A549 (cell line): ENCODE measurements at regions not wholly inside any gene's neighbourhood (a gene's known extent, or its start where the extent isn't known, plus 50 kb on each side); places are given as distances from the start of the nearest gene placed in this dataset.

Experiments used
- ATAC-seq, 2 experiments: fragments of 200-7000 bp in 1 of 2; fragments of >200 bp in 1 of 2; cut with Nextera tagmentation in 1 of 2; cut with Tn5 transposase in 1 of 2; 3 replicates each; pipeline versions ENCODE4 v1.8.0 to v1.9.1; 2018 to 2020; ENCODE audit warnings: mild to moderate bottlenecking in 1 of 2, moderate library complexity in 1 of 2
- CTCF ChIA-PET: fragments of 300-600 bp; sonication (Branson Sonifier 250); formaldehyde crosslinking; extraction: SDS; loops from one replicate; lab custom pipeline; 2021; ENCODE audit warnings: antibody characterized with exemption, inconsistent platforms; lab: Yijun Ruan, JAX
- POLR2A ChIA-PET: fragments of 350-600 bp; formaldehyde crosslinking; extraction: SDS; loops from one replicate; lab custom pipeline; 2021; ENCODE audit warnings: antibody characterized with exemption, inconsistent platforms; lab: Yijun Ruan, JAX
- DNase-seq, 2 experiments: peaks; one replicate each; pipeline versions ENCODE4 v3.0.0 to v3.0.0-alpha.2; 2011 to 2016; ENCODE audit warnings: low read depth in 1 of 2, low spot score in 1 of 2
- FAIRE-seq: peaks from 2 replicates; lab custom pipeline; 2011; peaks lifted over from hg19 to GRCh38; lab: Jason Lieb, UNC
- H3K27ac ChIP-seq, 2 experiments: fragments of >200 bp; sonication (Bioruptor Twin); formaldehyde crosslinking; 3 replicates each; pipeline ENCODE4 v1.5.1; 2016 to 2017
- H3K4me1 ChIP-seq: fragments of >200 bp; sonication (Bioruptor Twin); formaldehyde crosslinking; 3 replicates; pipeline ENCODE4 v1.6.1; 2016
- H3K4me2 ChIP-seq: fragments of >200 bp; sonication (Bioruptor Twin); formaldehyde crosslinking; 3 replicates; pipeline ENCODE4 v1.6.1; 2016
- H3K4me3 ChIP-seq: fragments of >200 bp; sonication (Bioruptor Twin); formaldehyde crosslinking; 3 replicates; pipeline ENCODE4 v1.5.1; 2016
- H3K9me3 ChIP-seq: fragments of >200 bp; sonication (Bioruptor Twin); formaldehyde crosslinking; 3 replicates; pipeline ENCODE4 v1.6.1; 2016
- BCL3 ChIP-seq: fragments of >200 bp; sonication (Bioruptor Twin); formaldehyde crosslinking; IDR thresholded peaks from 3 replicates; pipeline ENCODE4 v1.6.1; 2016
- CBX8 ChIP-seq: fragments of 200-600 bp; sonication (generic); IDR thresholded peaks from 2 replicates; pipeline ENCODE4 v1.6.1; 2016
- CEBPB ChIP-seq, 2 experiments: fragments of >200 bp in 1 of 2; sonication (Bioruptor Twin) in 1 of 2; formaldehyde crosslinking in 1 of 2; IDR thresholded peaks; 2 replicates each; pipeline ENCODE4 v1.6.1; 2012 to 2016
- CHD4 ChIP-seq: fragments of 200-600 bp; sonication (generic); IDR thresholded peaks from 2 replicates; pipeline ENCODE4 v1.6.1; 2016; ENCODE audit warnings: antibody characterized with exemption, mild to moderate bottlenecking, borderline replicate concordance
- EHF ChIP-seq: fragments of 250-450 bp; sonication (Bioruptor Pico); IDR thresholded peaks from 2 replicates; pipeline ENCODE4 v1.5.0; 2020; ENCODE audit warnings: mild to moderate bottlenecking
- ELK1 ChIP-seq: fragments of 150-350 bp; IDR thresholded peaks from 2 replicates; pipeline ENCODE4 v1.6.1; 2014; ENCODE audit warnings: low read depth, mild to moderate bottlenecking, low read length
- EP300 ChIP-seq, 2 experiments: fragments of >200 bp; sonication (Bioruptor Twin); formaldehyde crosslinking; IDR thresholded peaks; 2 replicates in 1 of 2; 3 replicates in 1 of 2; pipeline ENCODE4 v1.6.1; 2016 to 2017
- ESRRA ChIP-seq: fragments of 150-350 bp; IDR thresholded peaks from 2 replicates; pipeline ENCODE4 v1.6.1; 2014; ENCODE audit warnings: mild to moderate bottlenecking, low read length, borderline replicate concordance
- FOSB ChIP-seq: fragments of 250-450 bp; sonication (Bioruptor Pico); IDR thresholded peaks from 2 replicates; pipeline ENCODE4 v1.5.0; 2020; ENCODE audit warnings: mild to moderate bottlenecking, moderate library complexity
- FOSL2 ChIP-seq, 2 experiments: fragments of 450-650 bp in 1 of 2; fragments of >200 bp in 1 of 2; sonication (Bioruptor Twin) in 1 of 2; formaldehyde crosslinking; IDR thresholded peaks; 2 replicates each; pipeline versions ENCODE4 v1.5.0 to v1.6.1; 2016 to 2020; ENCODE audit warnings: mild to moderate bottlenecking in 1 of 2, moderate library complexity in 1 of 2
- GATA3 ChIP-seq: IDR thresholded peaks from 2 replicates; pipeline ENCODE4 v1.6.1; 2012; ENCODE audit warnings: borderline replicate concordance
- HEYL ChIP-seq: fragments of 250-450 bp; sonication (Bioruptor Pico); IDR thresholded peaks from 2 replicates; pipeline ENCODE4 v1.8.0; 2021; ENCODE audit warnings: mild to moderate bottlenecking, moderate library complexity
- HOXA7 ChIP-seq: fragments of 250-450 bp; sonication (Bioruptor Pico); IDR thresholded peaks from 2 replicates; pipeline ENCODE4 v1.5.0; 2020; ENCODE audit warnings: mild to moderate bottlenecking, moderate library complexity
- HOXB13 ChIP-seq: fragments of 250-450 bp; sonication (Bioruptor Pico); IDR thresholded peaks from 2 replicates; pipeline ENCODE4 v1.5.0; 2020; ENCODE audit warnings: low read depth, mild to moderate bottlenecking, moderate library complexity
- JUN ChIP-seq, 2 experiments: fragments of >200 bp; sonication (Bioruptor Twin); formaldehyde crosslinking; IDR thresholded peaks; 2 replicates in 1 of 2; 3 replicates in 1 of 2; pipeline ENCODE4 v1.6.1; 2016 to 2017
- KDM1A ChIP-seq: fragments of 200-600 bp; sonication (generic); IDR thresholded peaks from 2 replicates; pipeline ENCODE4 v1.6.1; 2016; ENCODE audit warnings: low read depth, mild to moderate bottlenecking
- MAFK ChIP-seq: fragments of 450-650 bp; IDR thresholded peaks from 2 replicates; pipeline ENCODE4 v1.6.1; 2014; ENCODE audit not compliant: partially characterized antibody
- MAX ChIP-seq: IDR thresholded peaks from 2 replicates; pipeline ENCODE4 v1.6.1; 2012
- MAZ ChIP-seq: fragments of 150-350 bp; IDR thresholded peaks from 2 replicates; pipeline ENCODE4 v1.6.1; 2014; ENCODE audit warnings: antibody characterized with exemption, low read depth, low read length, borderline replicate concordance
- MYC ChIP-seq: IDR thresholded peaks from 2 replicates; pipeline ENCODE4 v1.6.1; 2012; ENCODE audit warnings: mild to moderate bottlenecking, inconsistent platforms, low read length, improper control_type of control experiment, borderline replicate concordance
- NFE2L2 ChIP-seq: fragments of 150-350 bp; conservative IDR thresholded peaks from 2 replicates; pipeline ENCODE4 v1.6.1; 2014; ENCODE audit warnings: low read length
- NPAS2 ChIP-seq: fragments of 250-450 bp; sonication (Bioruptor Pico); IDR thresholded peaks from 2 replicates; pipeline ENCODE4 v1.8.0; 2022; ENCODE audit warnings: mild to moderate bottlenecking, moderate library complexity, borderline replicate concordance
- NR3C1 ChIP-seq: fragments of >200 bp; sonication (Bioruptor Twin); formaldehyde crosslinking; IDR thresholded peaks from 3 replicates; pipeline ENCODE4 v1.6.1; 2017
- PHF8 ChIP-seq: fragments of 200-600 bp; sonication (generic); IDR thresholded peaks from 2 replicates; pipeline ENCODE4 v1.6.1; 2016; ENCODE audit warnings: low read depth, mild to moderate bottlenecking, antibody characterized with exemption, moderate library complexity, borderline replicate concordance
- POLR2A ChIP-seq: IDR thresholded peaks from 2 replicates; pipeline ENCODE4 v1.6.1; 2012; ENCODE audit warnings: mild to moderate bottlenecking, low read length
- RARB ChIP-seq: fragments of 250-450 bp; sonication (Bioruptor Pico); IDR thresholded peaks from 2 replicates; pipeline ENCODE4 v1.8.0; 2021; ENCODE audit warnings: mild to moderate bottlenecking, moderate library complexity
- RFX5 ChIP-seq: fragments of 450-650 bp; IDR thresholded peaks from 2 replicates; pipeline ENCODE4 v1.7.1; 2014; ENCODE audit warnings: antibody characterized with exemption, mild to moderate bottlenecking, moderate library complexity
- SMC3 ChIP-seq: fragments of >200 bp; sonication (Bioruptor Twin); formaldehyde crosslinking; IDR thresholded peaks from 3 replicates; pipeline ENCODE4 v1.6.1; 2018; ENCODE audit warnings: inconsistent platforms
- TP53 ChIP-seq: fragments of 250-450 bp; sonication (Bioruptor Pico); IDR thresholded peaks from 2 replicates; pipeline ENCODE4 v1.5.0; 2021; ENCODE audit warnings: mild to moderate bottlenecking, moderate library complexity
- USF2 ChIP-seq: fragments of 450-650 bp; IDR thresholded peaks from 2 replicates; pipeline ENCODE4 v1.6.1; 2014; ENCODE audit warnings: antibody characterized with exemption
- ZC3H11A ChIP-seq: fragments of 450-650 bp; IDR thresholded peaks from 2 replicates; pipeline ENCODE4 v1.6.1; 2014; ENCODE audit warnings: antibody characterized with exemption, mild to moderate bottlenecking
- ZFP36 ChIP-seq: fragments of 450-650 bp; IDR thresholded peaks from 2 replicates; pipeline ENCODE4 v1.6.1; 2014; ENCODE audit warnings: borderline replicate concordance; ENCODE audit not compliant: partially characterized antibody
- ZSCAN20 ChIP-seq: fragments of 250-450 bp; sonication (Bioruptor Pico); IDR thresholded peaks from 2 replicates; pipeline ENCODE4 v1.8.0; 2022; ENCODE audit warnings: mild to moderate bottlenecking, moderate library complexity
- WGBS: methylation state at CpG from one replicate; pipeline ENCODE4 v1.1.6; 2017; ENCODE audit errors: missing lambda C conversion rate; 5-methylcytosine and 5-hydroxymethylcytosine counted together

GRCh38 chrX:9333873-9334560, 130.8 kb upstream of the TBL1X start:
- CTCF ChIA-PET = no interaction called here
- no peak overlapping the region for H3K27ac ChIP-seq
- H3K4me3 ChIP-seq = no peak overlapping the region
- no peaks in the 10 kb centered on the region for H3K4me1 ChIP-seq
- TF ChIP-seq ELK1 (no peak), FOSB (CRISPR knock-in tag) (no peak), EHF (no peak), NR3C1 (no peak)
- FAIRE-seq (peak; percentile 13), ATAC-seq (no peak), DNase-seq (no peak)
- no peak overlapping the region for H3K4me2 ChIP-seq
- H3K9me3 ChIP-seq = no peaks in the 10 kb centered on the region
- POLR2A ChIA-PET = no interaction called here
- WGBS = 79% methylated on average over 11 of the region's 11 CpGs

- no peak overlapping the region for H3K4me3 ChIP-seq
- H3K4me2 ChIP-seq = no peak overlapping the region
- CTCF ChIA-PET = interaction anchor here (0.6 kb wide), 1 partner anchor 332 kb away, joined by 4 read pairs; no protein-coding TSS in a partner anchor
- H3K9me3 ChIP-seq = no peaks in the 10 kb centered on the region
- 71% methylated on average over 6 of the region's 6 CpGs for WGBS
- POLR2A ChIA-PET = no interaction called here
- ATAC-seq (no peak), FAIRE-seq (no peak), DNase-seq (no peak)
- TF ChIP-seq MAX (no peak), GATA3 (no peak), ZC3H11A (no peak), USF2 (no peak), HOXA7 (CRISPR knock-in tag) (no peak), CHD4 (no peak), SMC3 (no peak), EP300 (IDR thresholded peaks at IDR 0.05) (no peak), HOXB13 (CRISPR knock-in tag) (no peak), BCL3 (no peak), EHF (no peak), TP53 (CRISPR knock-in tag) (no peak), KDM1A (no peak), NFE2L2 (no peak), FOSL2 (IDR thresholded peaks at IDR 0.05) (no peak), FOSL2 (CRISPR knock-in tag; IDR thresholded peaks at IDR 0.05) (no peak), CBX8 (no peak), MYC (no peak), MAZ (no peak), RARB (CRISPR knock-in tag) (no peak)
- H3K4me1 ChIP-seq = peaks cover 3% of the 10 kb centered on the region; the same call in 2 of the 3 replicates
- H3K27ac ChIP-seq = no peak overlapping the region
These were observed 129.6 kb upstream of the TBL1X start for GRCh38 chrX:9335251-9335650.

- no peak for FAIRE-seq
- Histone ChIP-seq H3K4me3 (no peak overlapping the region), H3K4me1 (peaks cover 15% of the 10 kb centered on the region), H3K9me3 (no peaks in the 10 kb centered on the region), H3K4me2 (no peak overlapping the region), H3K27ac (no peak overlapping the region)
- POLR2A ChIA-PET = no interaction called here
- no peak for ATAC-seq
- CTCF ChIA-PET = interaction anchor here (0.5 kb wide), 1 partner anchor 332 kb away, joined by 3 read pairs; no protein-coding TSS in a partner anchor
- WGBS = 84% methylated on average over 8 of the region's 8 CpGs
- no peak for DNase-seq
- TF ChIP-seq BCL3 (no peak), MAZ (no peak), MAFK (no peak), NPAS2 (no peak), PHF8 (no peak), HEYL (CRISPR knock-in tag) (no peak), CEBPB (IDR thresholded peaks at IDR 0.05) (no peak), JUN (IDR thresholded peaks at IDR 0.05) (no peak), POLR2A (no peak), EHF (no peak), NR3C1 (no peak), ZSCAN20 (CRISPR knock-in tag) (no peak), ESRRA (no peak), ZFP36 (no peak), KDM1A (no peak), RFX5 (no peak)
These were observed 128.4 kb upstream of the TBL1X start for GRCh38 chrX:9336456-9336855.
